ENCODE measurements at regions not wholly inside any gene's neighbourhood (a gene's known extent, or its start where the extent isn't known, plus 50 kb on each side); places are given as distances from the start of the nearest gene placed in this dataset.

DNA sequence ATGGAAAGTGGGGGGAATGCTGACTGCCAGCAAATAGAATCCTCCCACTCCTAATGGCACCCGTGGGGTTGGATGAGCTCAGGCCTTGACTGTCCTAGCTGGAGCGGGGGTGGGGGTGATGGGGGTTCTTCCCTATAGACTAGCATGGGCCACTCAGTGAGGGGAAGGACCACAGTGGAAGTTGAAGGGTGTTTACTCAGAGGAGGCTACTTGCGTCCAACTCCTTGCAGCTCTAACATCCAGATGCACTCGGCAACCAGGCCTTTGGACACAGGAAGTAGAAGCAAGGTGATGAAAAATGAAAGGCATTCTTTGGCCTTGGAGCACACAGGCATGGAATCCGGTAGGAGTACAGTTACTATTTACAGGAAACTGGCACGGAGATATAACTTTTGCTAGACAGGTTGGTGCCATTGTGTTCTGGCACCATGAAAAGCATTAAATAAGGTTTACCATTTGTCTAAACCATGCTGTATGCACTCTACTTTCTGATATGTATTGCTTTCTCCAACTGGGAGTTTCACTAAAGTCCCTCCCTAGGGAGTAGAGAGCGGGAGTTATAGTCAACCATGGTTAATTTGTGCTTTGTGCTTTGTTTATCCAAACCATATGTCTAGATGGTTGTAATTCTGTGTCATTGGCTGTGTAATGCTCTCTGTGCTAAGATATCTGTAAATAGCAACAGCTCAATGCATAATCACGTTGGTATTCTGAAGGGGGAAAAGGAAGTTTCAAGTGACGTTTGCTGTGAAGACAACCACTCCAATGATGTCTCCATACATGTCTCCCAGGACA, 125.3 kb downstream of the TSHZ3 start:
- DNase-seq = no peak

GRCh38 chr19:31220540-31220939, 128.7 kb downstream of the TSHZ3 start:
- no peak for DNase-seq

DNA sequence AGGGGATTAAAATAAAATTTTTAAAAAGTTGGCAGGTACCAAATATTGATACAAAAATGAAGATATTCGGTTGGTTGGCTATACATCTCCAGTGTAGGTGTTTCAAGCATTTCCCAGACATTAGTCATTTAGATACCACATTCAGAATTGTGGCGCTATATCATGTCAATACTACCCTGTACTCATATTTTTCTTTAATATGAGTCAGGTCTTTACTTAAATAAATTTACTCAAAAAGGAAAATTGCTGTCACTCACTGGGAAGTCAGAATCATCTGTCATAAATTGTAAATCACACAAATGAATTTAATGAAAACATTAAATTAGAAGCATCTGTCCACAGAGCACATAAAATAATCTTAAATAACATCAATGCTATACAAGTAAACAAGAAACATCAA, 134.2 kb downstream of the TSHZ3 start:
- DNase-seq = no peak

- DNase-seq = no peak
Measured at GRCh38 chr19:31214086-31214485, 135.2 kb downstream of the TSHZ3 start.

DNA sequence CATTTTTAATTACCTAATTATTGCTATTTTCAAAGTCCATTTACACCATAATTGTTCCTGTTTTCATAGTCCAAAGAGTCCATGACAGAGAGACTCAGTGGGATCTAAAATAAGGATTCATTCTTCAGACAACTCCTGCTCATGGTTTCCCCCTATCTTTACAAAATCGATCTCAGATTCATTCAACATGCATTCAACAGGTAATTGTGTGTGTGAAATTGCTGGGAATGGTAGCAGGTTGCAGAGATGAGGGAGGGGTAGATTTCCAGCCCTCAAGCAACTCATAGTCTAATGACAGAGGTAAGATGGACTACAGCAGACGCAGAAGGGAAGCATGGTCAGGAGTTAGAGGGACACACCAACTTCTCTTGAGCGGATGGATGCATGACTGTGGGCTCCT, 138.1 kb downstream of the TSHZ3 start:
- DNase-seq = no peak

- DNase-seq = no peak
Measured at GRCh38 chr19:31205887-31206518, 143.2 kb downstream of the TSHZ3 start.

GRCh38 chr19:31204115-31204514, 145.1 kb downstream of the TSHZ3 start:
- DNase-seq = no peak

- no peak for DNase-seq
Measured at GRCh38 chr19:31185261-31185660, 164.0 kb downstream of the TSHZ3 start.

- DNase-seq = no peak
Measured at GRCh38 chr19:31181535-31181934, 167.7 kb downstream of the TSHZ3 start.

- no peak for DNase-seq
Measured at GRCh38 chr19:31180907-31181306, 168.3 kb downstream of the TSHZ3 start.

- no peak for DNase-seq
Measured at GRCh38 chr19:31179471-31179852, 169.8 kb downstream of the TSHZ3 start.

DNA sequence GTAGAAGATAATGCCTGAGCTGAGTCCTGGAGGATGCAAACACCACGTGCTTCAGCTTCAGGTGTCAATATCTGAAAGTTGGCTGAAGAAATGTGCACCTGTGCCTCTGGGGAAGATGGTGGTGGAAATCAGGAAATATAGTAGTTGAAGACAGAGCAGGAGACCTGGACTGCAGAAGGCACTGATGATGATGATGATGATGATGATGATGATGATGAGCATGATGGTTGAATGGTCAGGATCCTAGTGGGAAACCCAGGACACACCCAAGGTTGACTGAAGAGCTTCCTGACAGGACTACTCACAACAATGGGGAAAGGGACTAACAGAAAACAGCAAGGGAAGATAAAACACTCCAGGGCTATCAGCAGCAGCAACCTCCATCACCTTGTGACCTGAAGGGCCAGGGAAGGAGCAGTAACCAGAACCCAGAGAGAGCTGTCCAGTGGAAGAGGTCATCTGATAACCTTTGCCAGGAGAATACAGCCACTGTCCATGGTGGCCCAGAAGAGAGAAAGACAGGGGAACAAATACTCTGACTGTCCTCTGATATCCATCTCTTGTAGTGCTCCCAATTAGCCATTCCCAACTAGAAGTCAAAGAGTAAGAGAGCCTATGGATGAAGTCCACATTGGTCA, 170.3 kb downstream of the TSHZ3 start:
- no peak for DNase-seq

DNA sequence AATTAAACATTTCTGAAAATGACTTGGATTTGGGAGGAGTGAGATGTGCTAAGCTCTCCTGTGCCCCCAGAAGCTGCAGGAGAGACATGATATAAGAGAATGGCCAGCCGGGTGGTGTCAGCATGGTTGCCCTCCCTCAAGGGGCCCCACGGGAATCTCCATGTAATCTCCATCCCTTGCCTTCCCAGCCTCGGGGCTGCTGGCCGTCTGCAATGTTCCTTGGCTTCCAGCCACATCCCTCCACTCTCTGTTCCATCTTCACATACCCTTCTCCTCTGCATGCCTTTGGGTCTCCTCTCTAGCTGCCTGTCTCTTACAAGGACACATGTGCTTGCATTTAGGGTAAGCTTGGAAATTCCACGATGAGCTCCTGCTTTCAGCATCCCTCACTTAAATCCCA, 172.0 kb downstream of the TSHZ3 start:
- no peak for DNase-seq

DNA sequence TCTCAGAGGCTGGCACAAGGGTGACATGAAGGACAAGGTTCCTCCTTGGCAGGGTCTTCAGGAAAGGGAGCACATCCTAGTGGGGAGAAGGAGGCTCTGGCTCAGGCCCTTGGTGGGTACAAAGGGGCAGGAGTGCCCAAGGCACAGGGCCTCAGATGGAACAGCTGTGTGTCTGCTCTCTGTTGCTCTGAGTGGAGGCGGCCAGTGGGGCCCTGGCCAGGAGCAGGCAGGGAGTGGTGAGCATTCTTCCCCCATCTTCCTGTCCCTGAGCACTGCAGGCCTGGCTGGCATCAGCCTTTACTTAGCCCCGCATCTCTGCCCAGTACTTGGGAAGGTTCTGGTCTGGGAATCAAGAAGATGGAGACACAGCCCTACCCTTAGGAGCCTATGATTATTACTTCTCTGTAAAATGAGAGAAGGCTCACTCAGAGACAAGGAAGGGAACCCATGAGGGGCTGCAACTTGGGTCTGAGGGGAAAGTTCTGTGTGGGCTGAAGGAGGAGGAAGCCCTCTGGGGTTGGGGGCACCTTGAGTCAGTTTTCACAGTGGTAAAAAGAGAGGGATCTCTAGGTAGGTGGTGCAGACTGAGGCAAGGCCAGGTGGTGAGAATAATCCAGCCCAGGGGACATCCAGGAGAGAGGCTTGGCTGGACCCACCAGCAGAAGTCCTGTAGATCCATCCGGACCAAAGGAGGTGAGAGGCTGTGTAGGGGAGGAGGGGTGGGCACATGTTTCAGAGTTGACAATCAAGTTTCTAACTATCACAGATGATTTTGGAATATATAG, 173.5 kb downstream of the TSHZ3 start:
- no peak for DNase-seq

- DNase-seq = no peak
Measured at GRCh38 chr19:31174948-31175347, 174.3 kb downstream of the TSHZ3 start.

- DNase-seq = no peak
Measured at GRCh38 chr19:31173991-31174390, 175.2 kb downstream of the TSHZ3 start.

- no peak for DNase-seq
Measured at GRCh38 chr19:31171936-31172335, 177.3 kb downstream of the TSHZ3 start.

DNA sequence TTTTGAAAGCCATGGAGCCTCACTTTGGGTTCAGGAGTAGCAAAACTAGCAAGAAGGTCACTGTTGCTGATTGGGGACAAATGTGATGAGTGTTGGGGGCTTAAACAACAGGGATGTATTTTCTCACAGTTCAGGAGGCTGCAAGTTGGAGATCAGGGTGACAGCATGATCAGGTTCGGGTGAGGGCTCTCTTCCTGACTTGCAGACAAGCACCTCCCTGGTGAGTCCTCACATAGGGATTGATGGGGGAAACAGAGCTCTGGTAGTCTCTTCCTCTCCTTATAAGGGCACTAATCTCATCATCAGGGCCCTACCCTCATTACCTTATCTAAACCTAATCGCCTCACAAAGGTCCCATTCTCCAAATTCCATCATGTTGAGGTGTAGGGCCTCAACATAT, 179.2 kb downstream of the TSHZ3 start:
- no peak for DNase-seq

DNA sequence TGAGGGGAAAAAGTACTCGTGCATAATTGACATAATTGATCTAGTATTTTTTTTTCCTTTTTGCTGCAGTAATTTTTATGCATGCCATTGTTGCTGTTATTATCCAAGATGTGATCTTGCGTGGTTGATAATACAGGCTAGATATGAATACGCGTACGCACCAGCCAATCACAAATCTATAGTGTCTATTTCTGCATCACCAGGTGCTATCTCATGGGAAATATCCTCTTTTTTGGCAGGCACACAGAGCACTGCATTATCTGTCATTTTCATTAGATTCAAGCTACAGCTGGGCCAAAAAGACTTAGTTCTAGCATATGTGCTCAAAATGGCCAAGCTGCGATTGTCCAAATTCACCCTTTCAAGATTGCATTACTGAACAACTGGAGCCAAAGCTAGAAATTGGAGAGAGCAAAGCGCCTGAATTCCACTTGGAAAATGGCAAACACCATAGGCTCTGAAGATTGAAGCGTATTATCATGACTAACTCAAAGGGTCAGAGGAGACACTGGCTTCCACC, 181.1 kb downstream of the TSHZ3 start:
- no peak for DNase-seq

GRCh38 chr19:31167690-31168089, 181.5 kb downstream of the TSHZ3 start:
- no peak for DNase-seq

GRCh38 chr19:31166206-31166605, 183.0 kb downstream of the TSHZ3 start:
- no peak for DNase-seq

- DNase-seq = no peak
Measured at GRCh38 chr19:31164791-31165251, 184.4 kb downstream of the TSHZ3 start.

DNA sequence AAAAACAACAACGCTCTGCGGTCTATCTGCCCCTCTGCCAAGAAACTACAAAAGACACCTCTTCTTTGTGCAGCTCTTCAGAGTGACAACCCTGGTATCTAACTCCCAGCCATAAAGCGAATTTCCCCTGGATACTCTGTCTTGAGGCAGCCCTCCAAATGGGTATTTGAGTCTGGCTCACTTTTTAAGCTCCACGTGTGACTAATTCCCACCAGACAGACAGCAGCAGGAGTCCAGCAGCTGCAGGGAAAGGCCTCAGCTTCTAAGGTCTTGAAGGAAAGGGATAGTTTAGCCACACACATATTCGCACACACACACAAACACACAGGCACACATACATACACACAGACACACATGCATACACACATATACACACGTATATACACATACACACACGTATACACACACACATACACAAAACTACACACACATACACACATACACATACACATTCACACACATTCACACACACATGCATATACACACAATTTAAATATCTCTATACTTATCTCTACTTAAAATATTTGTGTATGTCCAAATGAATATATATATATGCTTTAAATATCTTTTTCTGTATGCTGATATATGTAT, 188.8 kb downstream of the TSHZ3 start:
- no peak for DNase-seq

All from NCI-H1417 (cell line).